ENCODE measurements at regions not wholly inside any gene's neighbourhood (a gene's known extent, or its start where the extent isn't known, plus 50 kb on each side); places are given as distances from the start of the nearest gene placed in this dataset.
"Not testable (repeated sequence)": the region's sequence is repeated elsewhere in the genome, so short reads cannot be mapped to it uniquely, and the experiment has no call there.

- DNase-seq, result no peak
- Mint-ChIP-seq H3K9me3 (no peaks in the 10 kb centered on the region), H3K27me3 (no peaks in the 10 kb centered on the region), H3K27ac (no peak overlapping the region), H3K4me3 (no peak overlapping the region), H3K36me3 (ENCODE audit: low read depth) (no peaks in the 10 kb centered on the region), H3K4me1 (no peaks in the 10 kb centered on the region)
- intact Hi-C loops (cut with micrococcal nuclease), result no loop called here
Observed at GRCh38 chr6:159642995-159643394, 50.0 kb downstream of the SOD2 start.

DNA sequence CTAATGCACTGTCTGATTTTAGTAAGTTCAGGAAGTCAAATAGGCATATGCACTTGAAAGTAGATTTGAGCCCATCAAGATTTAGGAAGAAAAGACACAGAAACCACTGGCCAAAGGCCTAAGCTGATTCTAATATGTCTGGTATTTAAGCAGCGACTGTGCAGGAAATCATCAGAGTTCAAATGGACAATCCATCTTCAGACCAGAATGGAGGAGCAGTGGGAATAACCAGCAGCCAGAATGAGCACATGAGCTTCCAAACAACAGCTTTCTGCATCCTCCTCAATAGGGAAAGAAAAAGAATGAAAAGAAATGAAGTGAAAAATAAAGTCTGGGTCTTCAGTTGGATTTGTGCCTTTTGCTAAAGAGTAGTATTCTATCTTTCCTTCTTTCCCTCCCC lies 50.6 kb downstream of the SOD2 start:
- H3K27ac Mint-ChIP-seq, result no peak overlapping the region
- no peaks in the 10 kb centered on the region for H3K9me3 Mint-ChIP-seq
- intact Hi-C loops (cut with micrococcal nuclease), result no loop called here
- DNase-seq, result no peak
- no peaks in the 10 kb centered on the region for H3K27me3 Mint-ChIP-seq
- H3K4me3 Mint-ChIP-seq, result no peak overlapping the region
- no peaks in the 10 kb centered on the region for H3K36me3 Mint-ChIP-seq (ENCODE audit: low read depth)
- H3K4me1 Mint-ChIP-seq, result no peaks in the 10 kb centered on the region

- intact Hi-C loops (cut with micrococcal nuclease), result no loop called here
- DNase-seq, result no peak
- Mint-ChIP-seq H3K27ac (no peak overlapping the region), H3K4me1 (no peaks in the 10 kb centered on the region), H3K4me3 (no peak overlapping the region), H3K36me3 (ENCODE audit: low read depth) (no peaks in the 10 kb centered on the region), H3K27me3 (no peaks in the 10 kb centered on the region), H3K9me3 (no peaks in the 10 kb centered on the region)
Observed at GRCh38 chr6:159640722-159641482, 52.1 kb downstream of the SOD2 start.

DNA sequence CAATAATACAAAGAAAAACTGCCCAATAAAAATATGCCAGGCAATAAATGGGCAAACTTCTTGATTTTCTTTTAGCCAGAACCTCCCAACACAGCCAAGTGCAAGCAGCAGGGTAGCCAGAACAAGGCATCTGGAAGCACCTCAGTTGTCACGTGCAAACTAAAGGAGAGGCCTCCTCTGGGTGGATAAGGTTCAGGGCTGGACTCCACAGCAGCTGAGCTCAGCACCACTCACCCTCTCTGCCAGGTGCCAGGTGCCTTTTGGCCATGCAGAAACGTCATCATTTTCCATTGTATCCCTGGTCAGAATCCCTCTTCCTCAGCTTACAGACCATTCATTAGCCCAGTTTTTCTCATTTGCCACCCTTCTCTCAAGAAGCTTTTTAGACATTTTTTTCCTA lies 52.7 kb downstream of the SOD2 start:
- Mint-ChIP-seq H3K36me3 (ENCODE audit: low read depth) (no peaks in the 10 kb centered on the region), H3K27ac (no peak overlapping the region), H3K9me3 (no peaks in the 10 kb centered on the region), H3K27me3 (no peaks in the 10 kb centered on the region), H3K4me3 (no peak overlapping the region), H3K4me1 (no peaks in the 10 kb centered on the region)
- DNase-seq, result no peak
- intact Hi-C loops (cut with micrococcal nuclease), result no loop called here

- Mint-ChIP-seq H3K4me3 (no peak overlapping the region), H3K27me3 (no peaks in the 10 kb centered on the region), H3K36me3 (ENCODE audit: low read depth) (no peaks in the 10 kb centered on the region), H3K27ac (no peak overlapping the region), H3K4me1 (no peaks in the 10 kb centered on the region), H3K9me3 (no peaks in the 10 kb centered on the region)
- intact Hi-C loops (cut with micrococcal nuclease), result no loop called here
- no peak for DNase-seq
Observed at GRCh38 chr6:159639721-159640120, 53.3 kb downstream of the SOD2 start.

DNA sequence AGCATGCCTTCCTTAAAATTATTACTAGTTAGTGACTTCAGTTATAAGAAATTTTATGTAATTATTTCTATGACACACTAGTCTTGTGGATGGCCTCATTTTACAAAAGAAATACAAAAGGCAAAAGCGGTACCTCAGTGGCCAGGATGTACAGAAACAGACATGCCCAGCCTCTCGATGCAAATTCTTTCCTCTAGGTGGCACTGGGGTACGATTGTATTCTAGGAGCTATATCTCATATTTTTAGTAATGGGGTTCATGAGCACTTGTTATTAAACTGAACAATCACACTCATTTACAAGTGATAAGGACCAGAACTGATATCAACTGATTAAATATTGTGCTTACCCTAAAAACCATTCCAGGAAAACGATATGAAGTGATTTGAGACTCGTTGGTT lies 59.8 kb downstream of the SOD2 start:
- no peaks in the 10 kb centered on the region for H3K27me3 Mint-ChIP-seq
- H3K4me3 Mint-ChIP-seq, result no peak overlapping the region
- DNase-seq, result no peak
- intact Hi-C loops (cut with micrococcal nuclease), result no loop called here
- H3K9me3 Mint-ChIP-seq, result no peaks in the 10 kb centered on the region
- no peaks in the 10 kb centered on the region for H3K36me3 Mint-ChIP-seq (ENCODE audit: low read depth)
- H3K27ac Mint-ChIP-seq, result no peak overlapping the region
- no peaks in the 10 kb centered on the region for H3K4me1 Mint-ChIP-seq

- Mint-ChIP-seq H3K4me3 (no peak overlapping the region), H3K9me3 (no peaks in the 10 kb centered on the region), H3K4me1 (no peaks in the 10 kb centered on the region), H3K27ac (no peak overlapping the region), H3K27me3 (no peaks in the 10 kb centered on the region), H3K36me3 (ENCODE audit: low read depth) (no peaks in the 10 kb centered on the region)
- intact Hi-C loops (cut with micrococcal nuclease), result no loop called here
- DNase-seq, result no peak
Observed at GRCh38 chr6:159631886-159632285, 61.2 kb downstream of the SOD2 start.

DNA sequence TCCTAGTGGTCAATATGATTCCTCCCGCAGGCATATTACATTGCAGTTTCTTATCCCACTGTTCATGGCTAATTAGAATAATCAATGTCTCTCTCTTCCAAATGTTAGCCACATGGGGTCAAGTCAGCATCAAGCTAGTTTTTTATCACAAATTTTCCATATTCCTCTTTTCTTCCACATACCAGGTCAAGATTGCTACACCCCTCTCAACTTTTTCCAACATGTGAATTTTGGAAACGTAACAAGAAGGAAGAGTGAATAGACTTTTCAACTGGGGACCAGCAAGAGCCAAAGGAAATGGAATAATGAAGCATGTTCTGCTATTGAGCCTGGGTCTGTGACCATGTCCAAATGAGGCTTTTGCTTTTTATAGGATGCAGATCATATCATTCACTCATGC lies 65.1 kb downstream of the SOD2 start:
- Mint-ChIP-seq H3K4me1 (no peaks in the 10 kb centered on the region), H3K27ac (no peak overlapping the region), H3K36me3 (ENCODE audit: low read depth) (no peaks in the 10 kb centered on the region), H3K4me3 (no peak overlapping the region), H3K27me3 (no peaks in the 10 kb centered on the region), H3K9me3 (no peaks in the 10 kb centered on the region)
- DNase-seq, result no peak
- intact Hi-C loops (cut with micrococcal nuclease), result no loop called here

- intact Hi-C loops (cut with micrococcal nuclease); DNase-seq; H3K36me3 Mint-ChIP-seq (ENCODE audit: low read depth); H3K27me3 Mint-ChIP-seq; H3K4me3 Mint-ChIP-seq; H3K4me1 Mint-ChIP-seq; H3K9me3 Mint-ChIP-seq; H3K27ac Mint-ChIP-seq: not testable (repeated sequence)
Observed at GRCh38 chr6:159626506-159626905, 66.5 kb downstream of the SOD2 start.

DNA sequence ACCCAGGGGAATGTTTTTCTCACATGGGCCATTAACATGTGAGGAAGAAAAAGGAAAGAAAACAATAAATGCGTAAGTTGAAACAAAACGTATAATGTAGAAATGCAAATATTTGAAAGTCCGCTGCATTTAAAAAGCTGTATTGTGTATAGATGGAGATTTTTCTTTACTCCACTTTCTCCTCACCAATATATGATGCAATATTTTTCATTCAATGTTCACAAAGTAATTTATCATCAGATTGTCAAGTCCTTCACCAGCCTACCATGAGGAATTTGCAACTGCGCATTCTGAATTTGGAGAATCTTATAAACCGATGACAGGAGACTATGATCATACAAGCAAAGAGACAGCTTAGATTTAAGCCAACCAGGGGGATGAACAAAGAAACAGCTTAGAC lies 69.9 kb downstream of the SOD2 start:
- no peak for DNase-seq
- Mint-ChIP-seq H3K27me3 (peaks cover 5% of the 10 kb centered on the region), H3K27ac (no peak overlapping the region), H3K9me3 (peaks cover 4% of the 10 kb centered on the region), H3K4me3 (no peak overlapping the region), H3K36me3 (ENCODE audit: low read depth) (no peaks in the 10 kb centered on the region), H3K4me1 (no peaks in the 10 kb centered on the region)
- intact Hi-C loops (cut with micrococcal nuclease), result no loop called here

DNA sequence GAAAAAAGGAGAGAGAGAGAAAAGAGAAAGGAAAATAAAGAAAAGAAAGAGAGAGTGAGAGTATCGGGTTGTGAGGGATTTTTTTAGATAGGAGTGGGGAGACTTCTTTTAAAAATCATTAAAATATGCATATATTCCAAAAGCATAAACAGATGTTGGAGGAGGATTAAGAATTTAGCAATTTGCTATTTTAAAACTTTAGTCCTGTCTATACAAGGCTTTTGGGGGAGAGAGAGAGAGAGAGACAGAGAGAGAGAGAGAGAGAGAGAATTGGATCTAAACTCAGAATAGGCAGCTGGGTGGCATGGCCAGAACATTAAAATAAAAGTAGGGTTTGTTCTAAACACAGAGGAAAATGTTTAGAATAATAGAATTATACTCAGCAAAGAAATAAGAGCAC lies 72.1 kb downstream of the SOD2 start:
- Mint-ChIP-seq H3K4me3 (no peak overlapping the region), H3K27me3 (peaks cover 5% of the 10 kb centered on the region), H3K27ac (no peak overlapping the region), H3K36me3 (ENCODE audit: low read depth) (no peaks in the 10 kb centered on the region), H3K4me1 (no peaks in the 10 kb centered on the region), H3K9me3 (peaks cover 4% of the 10 kb centered on the region)
- DNase-seq, result no peak
- intact Hi-C loops (cut with micrococcal nuclease), result no loop called here

DNA sequence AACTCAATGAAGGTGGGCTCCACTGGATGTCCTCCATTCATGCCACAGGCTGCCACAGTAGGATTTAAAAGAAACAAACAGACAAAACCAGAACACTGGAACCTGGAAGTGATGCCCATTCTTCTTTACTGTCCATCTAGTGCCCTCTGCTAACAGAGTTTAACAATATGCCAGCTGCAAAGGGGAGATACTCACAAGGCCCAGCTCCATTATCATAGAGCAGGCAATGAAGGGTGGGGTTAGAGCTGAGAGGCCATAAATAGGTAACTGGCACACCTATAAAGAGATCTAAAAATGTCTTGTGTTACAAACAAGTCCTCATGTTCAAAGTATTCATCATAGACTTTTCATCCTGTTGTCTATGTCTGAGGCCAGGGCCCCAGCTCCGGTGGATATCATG lies 75.6 kb downstream of the SOD2 start:
- Mint-ChIP-seq H3K36me3 (ENCODE audit: low read depth) (no peaks in the 10 kb centered on the region), H3K4me3 (no peak overlapping the region), H3K4me1 (no peaks in the 10 kb centered on the region), H3K27ac (no peak overlapping the region), H3K27me3 (peaks cover 5% of the 10 kb centered on the region), H3K9me3 (peaks cover 12% of the 10 kb centered on the region)
- no peak for DNase-seq
- intact Hi-C loops (cut with micrococcal nuclease), result no loop called here

DNA sequence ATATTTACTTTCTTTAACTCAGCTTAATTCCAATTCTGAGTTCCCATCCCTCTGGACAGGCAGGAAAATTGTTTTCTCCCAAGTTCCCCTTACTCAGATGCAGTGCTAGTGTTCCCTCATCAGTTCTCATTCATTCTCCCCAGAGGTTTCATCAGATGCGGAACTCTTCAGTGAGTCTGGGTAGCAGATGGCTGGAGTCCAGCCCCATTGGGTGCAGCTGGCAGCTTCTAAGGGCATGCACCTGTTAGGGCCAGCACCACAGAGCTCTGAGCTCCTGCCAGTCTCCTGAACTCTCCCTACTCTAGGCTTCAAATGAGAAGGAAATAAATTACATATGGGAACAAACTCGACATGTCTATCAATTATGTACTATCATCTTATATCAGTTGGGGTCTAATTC lies 76.6 kb downstream of the SOD2 start:
- peaks cover 3% of the 10 kb centered on the region for H3K27me3 Mint-ChIP-seq
- H3K27ac Mint-ChIP-seq, result no peak overlapping the region
- no peak overlapping the region for H3K4me3 Mint-ChIP-seq
- no peaks in the 10 kb centered on the region for H3K4me1 Mint-ChIP-seq
- no peak for DNase-seq
- H3K9me3 Mint-ChIP-seq, result peaks cover 12% of the 10 kb centered on the region
- no peaks in the 10 kb centered on the region for H3K36me3 Mint-ChIP-seq (ENCODE audit: low read depth)
- intact Hi-C loops (cut with micrococcal nuclease), result no loop called here

- no peak overlapping the region for H3K4me3 Mint-ChIP-seq
- peaks cover under 1% of the 10 kb centered on the region for H3K27me3 Mint-ChIP-seq
- intact Hi-C loops (cut with micrococcal nuclease), result no loop called here
- H3K36me3 Mint-ChIP-seq (ENCODE audit: low read depth), result no peaks in the 10 kb centered on the region
- no peak overlapping the region for H3K27ac Mint-ChIP-seq
- H3K4me1 Mint-ChIP-seq, result no peaks in the 10 kb centered on the region
- no peak for DNase-seq
- peaks cover 12% of the 10 kb centered on the region for H3K9me3 Mint-ChIP-seq
Observed at GRCh38 chr6:159615918-159616317, 77.1 kb downstream of the SOD2 start.

DNA sequence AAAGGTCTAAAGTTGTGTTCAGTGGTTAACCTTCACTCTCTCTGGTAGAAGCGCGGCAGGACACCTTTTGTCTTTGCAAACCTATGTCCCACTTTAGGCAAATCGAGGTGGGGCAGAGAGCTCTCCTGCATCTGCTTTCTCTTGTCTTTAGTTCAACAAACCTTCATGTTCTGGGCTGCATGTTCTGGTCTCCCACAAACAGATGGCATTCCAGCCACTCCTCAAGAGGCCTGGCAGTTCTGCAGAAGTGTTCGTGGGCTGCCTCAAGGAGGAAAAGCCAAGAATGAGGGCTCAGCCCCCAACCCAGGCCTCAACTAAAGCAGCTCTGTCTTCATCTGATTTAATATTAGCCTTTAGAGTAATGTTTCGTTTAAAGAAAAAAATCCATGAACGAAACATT lies 82.2 kb downstream of the SOD2 start:
- no peak overlapping the region for H3K4me3 Mint-ChIP-seq
- H3K27me3 Mint-ChIP-seq, result peaks cover 5% of the 10 kb centered on the region
- no peaks in the 10 kb centered on the region for H3K4me1 Mint-ChIP-seq
- DNase-seq, result no peak
- peaks cover 8% of the 10 kb centered on the region for H3K9me3 Mint-ChIP-seq
- intact Hi-C loops (cut with micrococcal nuclease), result no loop called here
- H3K36me3 Mint-ChIP-seq (ENCODE audit: low read depth), result no peaks in the 10 kb centered on the region
- no peak overlapping the region for H3K27ac Mint-ChIP-seq

All from activated CD4-positive, alpha-beta T cell treated with anti-CD3 and anti-CD28 coated beads, Interleukin-2, amount 10 ng/mL, durations not matched to agents 24 days and 14 days (primary cell).